Small intestine (tissue), 7 donors: ENCODE measurements at regions not wholly inside any gene's neighbourhood (a gene's known extent, or its start where the extent isn't known, plus 50 kb on each side); places are given as distances from the start of the nearest gene placed in this dataset.
A peak's percentile ranks its signal among the peaks of the same experiment; 100 is the strongest.
"Not testable (repeated sequence)": the region's sequence is repeated elsewhere in the genome, so short reads cannot be mapped to it uniquely, and the experiment has no call there.

ENCODE experiments used
- DNase-seq, 2 donors: peaks; one replicate each; pipeline versions ENCODE4 v3.0.0 to v3.0.0-alpha.2; 2013
- FAIRE-seq: peaks from 2 replicates; lab custom pipeline; 2012; peaks lifted over from hg19 to GRCh38; lab: Jason Lieb, UNC
- H3K27ac ChIP-seq, 3 donors: one replicate each; pipeline ENCODE4 v1.5.1; 2013; ENCODE audit warnings: low read length in 2 of 3, mild to moderate bottlenecking in 2 of 3, control low read depth in 1 of 3, inconsistent platforms in 1 of 3, low read depth in 1 of 3, moderate library complexity in 1 of 3
- H3K27me3 ChIP-seq, 3 donors: one replicate each; pipeline ENCODE4 v1.6.1; 2013; ENCODE audit warnings: low read length in 3 of 3, inconsistent platforms in 1 of 3; ENCODE audit not compliant: control insufficient read depth in 3 of 3, insufficient read depth in 3 of 3
- H3K36me3 ChIP-seq, 3 donors: one replicate each; pipeline ENCODE4 v1.6.1; 2013; ENCODE audit warnings: low read length in 3 of 3, inconsistent platforms in 1 of 3, low read depth in 1 of 3, mild to moderate bottlenecking in 1 of 3, moderate library complexity in 1 of 3; ENCODE audit not compliant: control insufficient read depth in 3 of 3, insufficient read depth in 2 of 3
- H3K4me1 ChIP-seq, 3 donors: one replicate each; pipeline ENCODE4 v1.6.1; 2013; ENCODE audit warnings: low read length in 2 of 3, inconsistent platforms in 1 of 3, low read depth in 1 of 3, mild to moderate bottlenecking in 1 of 3, moderate library complexity in 1 of 3; ENCODE audit not compliant: control insufficient read depth in 3 of 3, insufficient read depth in 2 of 3
- H3K4me3 ChIP-seq, 3 donors: one replicate each; pipeline ENCODE4 v1.5.1; 2013; ENCODE audit warnings: low read length in 3 of 3, control low read depth in 1 of 3, inconsistent platforms in 1 of 3, low read depth in 1 of 3, mild to moderate bottlenecking in 1 of 3, moderate library complexity in 1 of 3
- H3K9me3 ChIP-seq, 2 donors: one replicate each; pipeline ENCODE4 v1.6.1; 2013; ENCODE audit warnings: low read depth in 1 of 2, low read length in 1 of 2; ENCODE audit not compliant: control insufficient read depth in 2 of 2, insufficient read depth in 1 of 2
- WGBS, 3 donors: extraction: QIAGEN DNeasy Blood & Tissue Kit; methylation state at CpG; one replicate each; pipeline ENCODE4 v1.1.7; 2013; 5-methylcytosine and 5-hydroxymethylcytosine counted together
- donor health status: healthy with polysubstance abuse.
- donor health status: control.
- donor health status: control.
- donor health status: Bipolar disorder and iron deficiency.
- donor health status: healthy.

DNA sequence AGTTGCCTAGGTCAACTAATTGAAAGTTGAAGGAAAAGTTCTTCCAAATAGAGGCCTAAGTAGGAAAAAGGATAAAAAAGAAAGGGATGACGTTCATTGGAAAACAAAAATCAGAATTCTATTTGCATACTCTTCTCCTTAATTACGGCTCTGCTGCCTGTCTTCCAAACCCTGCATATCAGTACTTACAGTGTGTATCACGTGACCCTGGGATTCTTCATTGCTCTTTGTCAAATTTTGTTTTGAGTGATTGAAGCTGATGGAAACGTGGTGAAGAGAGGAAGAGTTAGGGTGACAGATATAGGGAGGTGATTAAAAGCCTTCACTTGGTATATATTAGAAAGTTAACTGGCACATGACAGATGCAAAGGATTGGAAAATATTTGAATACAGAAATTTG, 97.9 kb downstream of the ZNF92 start:
- H3K27me3 ChIP-seq, result no peaks in the 10 kb centered on the region
- 49 to 57% (median 56%) methylated on average over 4 of the region's 4 CpGs for WGBS, 3 donors
- DNase-seq (no peak), FAIRE-seq (no peak)
- H3K27ac ChIP-seq, result no peak overlapping the region
- H3K4me3 ChIP-seq, result no peak overlapping the region
- no peaks in the 10 kb centered on the region for H3K9me3 ChIP-seq
- H3K4me1 ChIP-seq, result no peaks in the 10 kb centered on the region
- H3K36me3 ChIP-seq, result no peaks in the 10 kb centered on the region

GRCh38 chr7:65475040-65475726, 101.5 kb downstream of the ZNF92 start:
- no peak for FAIRE-seq
- no peaks in the 10 kb centered on the region for H3K9me3 ChIP-seq
- no peak for DNase-seq
- no peak overlapping the region for H3K4me3 ChIP-seq
- 88 to 90% (median 89%) methylated on average over 4 of the region's 4 CpGs for WGBS, 3 donors
- no peak overlapping the region for H3K27ac ChIP-seq
- H3K36me3 ChIP-seq, result no peaks in the 10 kb centered on the region
- no peaks in the 10 kb centered on the region for H3K4me1 ChIP-seq
- no peaks in the 10 kb centered on the region for H3K27me3 ChIP-seq

- peak in 1 of 2 donors; percentile 13 for DNase-seq
- no peak for FAIRE-seq
- WGBS, 3 donors, result 57 to 67% (median 60%) methylated on average over 8 of the region's 8 CpGs
- Histone ChIP-seq H3K4me1 (no peaks in the 10 kb centered on the region), H3K36me3 (no peaks in the 10 kb centered on the region), H3K27ac (no peak overlapping the region), H3K4me3 (no peak overlapping the region), H3K27me3 (no peaks in the 10 kb centered on the region), H3K9me3 (no peaks in the 10 kb centered on the region)
These were observed 102.2 kb downstream of the ZNF92 start for GRCh38 chr7:65475734-65476319.

DNA sequence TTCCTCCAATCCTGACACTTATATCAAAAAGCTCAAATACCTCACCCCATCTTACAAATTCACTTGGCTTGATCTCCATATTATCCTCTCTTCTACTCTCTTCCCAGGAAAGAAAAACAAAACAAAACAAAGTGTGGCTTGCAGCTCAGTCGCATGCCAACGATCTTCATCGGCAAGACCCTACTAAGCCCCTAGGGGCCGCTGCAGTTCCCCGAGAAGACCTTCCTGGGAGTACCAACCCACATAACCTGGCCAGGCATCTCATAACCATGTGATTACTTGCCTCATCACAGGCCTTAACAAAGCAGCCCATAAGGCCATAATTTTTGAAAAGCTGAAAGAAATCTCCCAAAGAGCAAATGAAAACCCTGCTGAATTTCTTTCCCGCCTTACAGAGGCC, 103.7 kb downstream of the ZNF92 start:
- Histone ChIP-seq H3K27ac (no peak overlapping the region), H3K36me3 (no peaks in the 10 kb centered on the region), H3K27me3 (no peaks in the 10 kb centered on the region), H3K4me1 (no peaks in the 10 kb centered on the region), H3K4me3 (no peak overlapping the region), H3K9me3 (no peaks in the 10 kb centered on the region)
- DNase-seq (peak in 1 of 2 donors; percentile 6), FAIRE-seq (no peak)
- 57 to 75% (median 62%) methylated on average over 6 of the region's 6 CpGs for WGBS, 3 donors

GRCh38 chr7:65489260-65489767, 115.7 kb downstream of the ZNF92 start:
- Histone ChIP-seq H3K9me3 (peaks cover 1 to 10% of the 10 kb centered on the region in 2 donors), H3K36me3 (no peaks in the 10 kb centered on the region), H3K27me3 (no peaks in the 10 kb centered on the region), H3K27ac (no peak overlapping the region), H3K4me1 (no peaks in the 10 kb centered on the region), H3K4me3 (no peak overlapping the region)
- 87 to 89% (median 88%) methylated on average over 8 of the region's 8 CpGs for WGBS, 3 donors
- FAIRE-seq, result no peak
- DNase-seq, result no peak

DNA sequence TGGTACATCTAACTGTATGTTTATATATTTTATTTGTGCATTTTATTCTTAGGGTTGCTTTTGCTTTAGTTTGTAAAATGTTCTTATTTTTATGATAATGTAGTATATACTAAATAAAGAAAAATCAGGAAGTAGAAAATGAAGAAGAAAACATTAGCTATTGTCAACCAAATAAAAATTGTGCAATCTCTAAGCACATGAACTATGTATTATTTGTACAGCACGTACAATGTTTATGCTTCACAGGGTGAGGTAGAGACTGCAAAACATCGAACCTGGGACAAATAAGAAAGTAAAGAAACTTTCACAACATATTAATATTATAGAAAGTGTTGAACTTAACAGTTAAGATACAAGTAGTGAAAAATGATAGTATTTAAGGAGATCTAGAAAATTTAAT, 123.0 kb downstream of the ZNF92 start:
- not testable (repeated sequence) for H3K4me3 ChIP-seq, H3K36me3 ChIP-seq, DNase-seq, H3K27me3 ChIP-seq, H3K27ac ChIP-seq, FAIRE-seq, H3K4me1 ChIP-seq, H3K9me3 ChIP-seq
- WGBS, 3 donors, result 71 to 87% (median 80%) methylated on average over 2 of the region's 2 CpGs

GRCh38 chr7:65503434-65504152, 129.9 kb downstream of the ZNF92 start:
- FAIRE-seq, result no peak
- H3K27ac ChIP-seq, result no peak overlapping the region
- no peak overlapping the region for H3K4me3 ChIP-seq
- H3K27me3 ChIP-seq, result no peaks in the 10 kb centered on the region
- no peaks in the 10 kb centered on the region for H3K36me3 ChIP-seq
- no peaks in the 10 kb centered on the region for H3K9me3 ChIP-seq
- DNase-seq, result peak in 1 of 2 donors; percentile 6
- no peaks in the 10 kb centered on the region for H3K4me1 ChIP-seq

DNA sequence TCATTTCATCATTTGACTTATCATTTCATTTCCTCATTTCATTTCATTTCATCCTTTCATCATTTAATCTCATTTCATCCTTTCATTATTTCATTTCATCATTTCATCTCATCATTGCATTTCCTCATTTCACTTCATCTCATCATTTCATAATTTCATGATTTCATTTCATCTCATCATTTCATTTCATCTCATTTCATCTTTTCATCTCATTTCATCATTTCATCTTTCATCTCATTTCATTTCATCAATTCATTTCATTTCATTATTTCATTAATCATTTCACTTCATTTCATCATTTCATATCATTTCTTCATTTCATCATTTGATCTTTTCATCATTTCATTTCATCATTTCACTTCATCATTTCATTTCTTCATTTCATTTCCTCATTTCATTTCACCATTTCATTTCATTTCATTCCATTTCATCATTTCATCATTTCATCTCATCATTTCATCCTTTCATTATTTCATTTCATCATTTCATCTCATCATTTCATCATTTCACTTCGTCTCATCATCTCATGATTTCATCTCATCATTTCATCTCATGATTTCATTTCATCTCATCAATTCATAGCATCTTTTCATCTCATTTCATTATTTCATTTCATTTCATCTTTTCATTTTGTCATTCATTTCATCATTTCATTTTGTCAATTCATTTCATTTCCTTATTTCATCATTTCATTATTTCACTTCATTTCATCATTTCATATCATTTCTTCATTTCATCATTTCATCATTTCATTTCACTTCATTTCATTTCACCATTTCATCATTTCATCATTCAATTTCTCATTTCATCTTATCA, 131.1 kb downstream of the ZNF92 start:
- 70 to 80% (median 72%) methylated on average over 1 of the region's 1 CpG for WGBS, 3 donors
- not testable (repeated sequence) for H3K36me3 ChIP-seq, FAIRE-seq, H3K4me3 ChIP-seq, H3K27ac ChIP-seq, H3K9me3 ChIP-seq, H3K27me3 ChIP-seq, H3K4me1 ChIP-seq
- peak in 1 of 2 donors; percentile 2 for DNase-seq
